RWPE2 (cell line): ENCODE measurements at regions not wholly inside any gene's neighbourhood (a gene's known extent, or its start where the extent isn't known, plus 50 kb on each side); places are given as distances from the start of the nearest gene placed in this dataset.
A peak's percentile ranks its signal among the peaks of the same experiment; 100 is the strongest.
"Not testable (repeated sequence)": the region's sequence is repeated elsewhere in the genome, so short reads cannot be mapped to it uniquely, and the experiment has no call there.

Experiments
- ATAC-seq: fragments of 200-7000 bp; cut with Tn5 transposase; 3 replicates; pipeline ENCODE4 v1.9.1; 2021; ENCODE audit warnings: low read depth
- DNase-seq: peaks from one replicate; pipeline ENCODE4 v3.0.0-alpha.2; 2020; ENCODE audit warnings: low spot score
- H3K27ac ChIP-seq: fragments of 450-650 bp; 2 replicates; pipeline ENCODE4 v1.5.1; 2017; ENCODE audit warnings: mild to moderate bottlenecking; ENCODE audit not compliant: poor library complexity, severe bottlenecking
- H3K27me3 ChIP-seq: fragments of 250-450 bp; sonication (Bioruptor Pico); 2 replicates; pipeline ENCODE4 v1.5.1; 2021; ENCODE audit warnings: mild to moderate bottlenecking, moderate library complexity; ENCODE audit not compliant: insufficient read depth, poor library complexity, severe bottlenecking
- H3K36me3 ChIP-seq: fragments of 250-450 bp; sonication (Bioruptor Pico); 2 replicates; pipeline ENCODE4 v1.5.1; 2020; ENCODE audit warnings: low read depth, mild to moderate bottlenecking, moderate library complexity
- H3K4me1 ChIP-seq: fragments of 250-450 bp; sonication (Bioruptor Pico); 2 replicates; pipeline ENCODE4 v1.5.1; 2021; ENCODE audit warnings: mild to moderate bottlenecking, moderate library complexity; ENCODE audit not compliant: insufficient read depth, poor library complexity, severe bottlenecking
- H3K4me3 ChIP-seq: fragments of 250-450 bp; sonication (Bioruptor Pico); 2 replicates; pipeline ENCODE4 v1.5.1; 2021; ENCODE audit warnings: mild to moderate bottlenecking, moderate library complexity; ENCODE audit not compliant: severe bottlenecking
- H3K9me3 ChIP-seq: fragments of 250-450 bp; sonication (Bioruptor Pico); 2 replicates; pipeline ENCODE4 v1.5.1; 2021; ENCODE audit warnings: mild to moderate bottlenecking, moderate library complexity; ENCODE audit not compliant: severe bottlenecking
- CTCF ChIP-seq: fragments of 450-650 bp; IDR thresholded peaks from one replicate; pipeline ENCODE4 v1.5.1; 2017; ENCODE audit warnings: mild to moderate bottlenecking, moderate library complexity; ENCODE audit not compliant: poor library complexity, severe bottlenecking

- no peak for DNase-seq
- Histone ChIP-seq H3K36me3 (no peaks in the 10 kb centered on the region), H3K27me3 (no peaks in the 10 kb centered on the region), H3K4me1 (no peaks in the 10 kb centered on the region), H3K4me3 (no peak overlapping the region), H3K9me3 (no peaks in the 10 kb centered on the region), H3K27ac (no peak overlapping the region)
- TF ChIP-seq CTCF: no peak
- no peak for ATAC-seq
Measured at GRCh38 chr14:87368751-87369150, 624.2 kb downstream of the GALC start.

GRCh38 chr14:87360246-87360645 lies 632.7 kb downstream of the GALC start:
- DNase-seq, H3K36me3 ChIP-seq, H3K9me3 ChIP-seq, H3K4me1 ChIP-seq, ATAC-seq, H3K27ac ChIP-seq, H3K27me3 ChIP-seq, H3K4me3 ChIP-seq: not testable (repeated sequence)

- H3K4me3 ChIP-seq: no peak overlapping the region
- H3K27ac ChIP-seq: no peak overlapping the region
- no peaks in the 10 kb centered on the region for H3K27me3 ChIP-seq
- no peak for TF ChIP-seq CTCF
- peak; percentile 25; the same call in 1 of the 3 replicates for ATAC-seq
- DNase-seq: no peak
- H3K4me1 ChIP-seq: no peaks in the 10 kb centered on the region
- no peaks in the 10 kb centered on the region for H3K9me3 ChIP-seq
- H3K36me3 ChIP-seq: no peaks in the 10 kb centered on the region
Measured at GRCh38 chr14:87351007-87351406, 642.0 kb downstream of the GALC start.

- Histone ChIP-seq H3K9me3 (no peaks in the 10 kb centered on the region), H3K36me3 (no peaks in the 10 kb centered on the region), H3K27me3 (no peaks in the 10 kb centered on the region), H3K4me3 (no peak overlapping the region), H3K27ac (no peak overlapping the region), H3K4me1 (no peaks in the 10 kb centered on the region)
- no peak for DNase-seq
- TF ChIP-seq CTCF: no peak
- no peak for ATAC-seq
Measured at GRCh38 chr14:87349921-87350320, 643.1 kb downstream of the GALC start.

- DNase-seq: no peak
- H3K36me3 ChIP-seq: no peaks in the 10 kb centered on the region
- H3K9me3 ChIP-seq: no peaks in the 10 kb centered on the region
- no peak overlapping the region for H3K4me3 ChIP-seq
- TF ChIP-seq CTCF: no peak
- peaks cover 15% of the 10 kb centered on the region for H3K4me1 ChIP-seq
- ATAC-seq: peak; percentile 79
- H3K27ac ChIP-seq: peak overlapping the region; percentile 64
- H3K27me3 ChIP-seq: no peaks in the 10 kb centered on the region
Measured at GRCh38 chr14:87343652-87344051, 649.3 kb downstream of the GALC start.
